Hepatocyte (in vitro differentiated cells): ENCODE measurements at regions not wholly inside any gene's neighbourhood (a gene's known extent, or its start where the extent isn't known, plus 50 kb on each side); places are given as distances from the start of the nearest gene placed in this dataset.

Experiments
- CTCF ChIP-seq: fragments of 200-600 bp; sonication (generic); IDR thresholded peaks from 2 replicates; pipeline ENCODE4 v1.5.1; 2016; ENCODE audit warnings: antibody characterized with exemption, mild to moderate bottlenecking; ENCODE audit not compliant: poor library complexity
- EZH2 ChIP-seq: fragments of 200-600 bp; sonication (generic); IDR thresholded peaks from 2 replicates; pipeline ENCODE4 v1.6.1; 2016; ENCODE audit warnings: antibody characterized with exemption, mild to moderate bottlenecking, borderline replicate concordance
- EZH2phosphoT487 ChIP-seq: fragments of 200-600 bp; sonication (generic); IDR thresholded peaks from one replicate; pipeline ENCODE4 v1.6.1; 2018; ENCODE audit warnings: antibody characterized with exemption, mild to moderate bottlenecking, low read depth, moderate library complexity; ENCODE audit not compliant: unreplicated experiment, severe bottlenecking

- no peak for TF ChIP-seq CTCF
- TF ChIP-seq EZH2phosphoT487 = no peak
- TF ChIP-seq EZH2 = no peak
These were observed 145.2 kb downstream of the RBFOX3 start for GRCh38 chr17:79465681-79466025.
